CD4-positive, alpha-beta T cell treated with Interleukin-6 for 4 hours (primary cell): ENCODE measurements at regions not wholly inside any gene's neighbourhood (a gene's known extent, or its start where the extent isn't known, plus 50 kb on each side); places are given as distances from the start of the nearest gene placed in this dataset.
"Not testable (repeated sequence)": the region's sequence is repeated elsewhere in the genome, so short reads cannot be mapped to it uniquely, and the experiment has no call there.

ENCODE experiments used
- DNase-seq: peaks from one replicate; pipeline ENCODE4 v3.0.0-alpha.2; 2020; ENCODE audit warnings: mixed read lengths

DNA sequence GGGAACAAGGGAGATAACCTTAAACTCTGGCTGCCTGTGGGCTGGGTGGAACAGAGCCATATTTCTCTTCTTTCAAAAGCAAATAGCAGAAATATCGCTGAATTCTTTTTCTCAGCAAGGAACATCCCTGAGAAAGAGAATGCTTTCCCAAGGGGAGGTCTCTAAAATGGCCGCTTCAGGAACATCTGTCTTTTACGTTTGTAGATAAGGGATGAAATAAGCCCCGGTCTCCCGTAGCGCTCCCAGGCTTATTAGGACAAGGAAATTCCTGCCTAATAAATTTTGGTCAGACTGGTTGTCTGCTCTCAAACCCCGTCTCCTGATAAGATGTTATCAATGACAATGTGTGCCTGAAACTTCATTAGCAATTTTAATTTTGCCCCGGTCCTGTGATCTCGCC lies 340.6 kb upstream of the IGFBP3 start:
- DNase-seq = not testable (repeated sequence)

DNA sequence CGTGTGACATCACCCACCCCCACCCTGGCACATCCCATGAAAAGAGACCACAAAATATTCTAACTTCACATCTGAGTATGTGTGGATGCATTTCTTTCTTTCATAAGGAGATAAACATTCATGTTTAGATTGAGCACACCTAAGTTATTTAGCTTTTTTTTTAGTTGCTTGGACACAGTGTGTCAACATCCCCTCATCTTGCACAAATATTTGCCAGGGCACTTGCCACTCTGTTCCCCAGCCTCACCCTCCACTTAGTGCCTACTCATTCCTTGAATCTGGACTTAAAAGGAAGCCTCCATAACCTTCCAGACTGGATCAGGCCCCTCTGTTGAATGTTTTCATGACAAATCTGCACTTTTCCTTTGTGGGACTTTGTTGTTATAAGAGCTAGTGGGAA lies 338.9 kb upstream of the IGFBP3 start:
- DNase-seq = no peak

GRCh38 chr7:46257761-46258448 lies 336.8 kb upstream of the IGFBP3 start:
- DNase-seq = no peak

DNA sequence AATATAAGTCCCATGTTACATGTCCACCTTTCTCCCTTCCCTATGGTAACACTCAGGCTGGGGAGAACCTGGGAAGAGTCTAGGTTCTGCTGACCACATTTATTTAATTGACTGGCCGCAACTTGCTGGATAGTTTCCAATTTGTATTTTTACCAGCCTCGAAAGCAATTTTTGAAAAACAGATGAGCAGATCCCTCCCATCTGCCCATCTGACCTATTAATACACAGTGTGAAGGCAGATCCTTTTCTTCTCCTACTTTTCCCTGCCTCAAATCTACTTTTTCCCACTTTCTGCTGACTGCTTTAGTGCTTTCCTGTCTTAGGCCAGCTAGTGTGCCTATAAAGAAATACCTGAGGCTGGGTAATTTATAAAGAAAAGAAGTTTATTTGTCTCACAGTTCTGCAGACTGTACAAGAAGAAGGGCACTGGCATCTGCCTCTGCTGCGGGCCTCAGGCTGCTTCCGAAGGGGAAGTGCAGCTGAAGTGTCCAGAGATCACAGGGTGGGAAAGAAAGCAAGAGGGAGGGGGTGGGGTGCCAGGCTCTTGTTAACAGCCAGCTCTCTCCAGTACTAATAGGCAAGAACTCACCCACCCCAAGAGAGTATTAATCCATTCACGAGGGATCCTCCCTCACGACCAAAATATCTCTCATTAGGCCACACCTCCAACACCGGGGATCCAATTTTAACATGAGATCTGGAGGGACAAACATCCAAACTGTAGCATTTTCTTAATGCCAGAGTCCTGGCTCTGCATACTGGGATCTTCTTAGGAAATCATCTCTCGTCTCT lies 336.0 kb upstream of the IGFBP3 start:
- DNase-seq = no peak

GRCh38 chr7:46253520-46253919 lies 332.4 kb upstream of the IGFBP3 start:
- no peak for DNase-seq

DNA sequence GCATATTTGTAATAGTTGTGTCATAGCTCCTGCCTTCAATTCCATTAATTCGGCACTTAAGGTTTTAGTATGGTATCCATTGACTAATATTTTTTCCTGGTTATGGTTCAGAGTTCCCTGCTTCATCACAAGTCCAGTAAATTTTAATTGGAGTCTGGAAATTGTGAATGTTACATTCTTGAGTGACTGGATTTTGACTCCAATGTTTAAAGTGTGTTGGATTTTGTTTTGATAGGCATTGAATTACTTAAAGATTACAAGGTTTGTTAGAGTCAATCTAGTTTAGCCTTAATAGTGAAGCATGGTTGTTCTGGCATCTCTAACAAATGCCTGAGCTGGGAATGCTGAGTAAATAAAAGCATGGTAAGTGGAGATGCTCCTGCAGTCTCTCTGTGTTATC lies 326.6 kb upstream of the IGFBP3 start:
- no peak for DNase-seq

DNA sequence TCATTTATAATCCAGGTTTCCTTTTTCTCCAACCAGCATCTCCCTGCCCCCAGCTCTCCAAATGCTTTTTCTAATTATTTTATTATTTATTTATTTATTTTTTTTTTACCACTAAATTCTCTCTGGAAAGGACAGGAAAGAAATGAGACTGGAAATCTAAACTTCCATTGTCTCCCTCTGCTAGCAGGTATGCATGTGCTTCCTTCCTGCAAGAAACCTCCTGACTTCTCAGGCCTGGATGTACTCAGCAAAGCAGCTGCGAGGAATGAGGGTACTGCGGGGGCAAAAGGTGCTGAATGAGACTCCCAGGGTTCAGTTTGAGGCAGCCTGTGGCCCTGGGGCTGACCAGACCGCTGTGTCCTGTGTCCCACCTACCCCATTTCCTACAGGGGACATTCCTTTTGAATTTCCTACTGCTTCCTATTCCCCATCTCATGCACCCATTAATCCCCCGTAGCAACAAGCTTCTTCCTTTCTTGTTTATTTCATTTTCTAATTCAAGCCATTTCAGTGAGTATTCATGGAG lies 324.6 kb upstream of the IGFBP3 start:
- DNase-seq = no peak

DNA sequence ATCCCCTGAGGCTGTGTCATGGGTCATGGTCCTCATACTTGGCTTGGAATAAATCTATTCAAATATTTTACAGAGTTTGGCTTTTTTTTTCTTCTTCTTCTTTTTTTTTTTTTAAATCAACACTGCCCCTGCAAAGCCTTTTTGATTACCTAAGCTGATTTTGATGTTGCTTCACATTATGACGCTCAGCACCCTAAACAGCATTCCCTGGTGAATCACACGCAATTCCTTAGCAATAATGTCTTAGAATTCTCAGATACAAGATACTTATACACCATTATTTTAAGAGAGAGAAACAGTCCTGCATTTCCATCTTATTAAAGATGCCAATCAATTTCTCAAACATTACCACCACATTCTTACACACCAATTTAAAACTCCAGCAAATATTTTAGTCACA lies 323.7 kb upstream of the IGFBP3 start:
- no peak for DNase-seq

- no peak for DNase-seq
Measured at GRCh38 chr7:46243406-46243805, 322.3 kb upstream of the IGFBP3 start.

- no peak for DNase-seq
Measured at GRCh38 chr7:46239846-46240245, 318.8 kb upstream of the IGFBP3 start.

GRCh38 chr7:46237466-46237865 lies 316.4 kb upstream of the IGFBP3 start:
- DNase-seq = no peak

- no peak for DNase-seq
Measured at GRCh38 chr7:46233585-46234329, 312.7 kb upstream of the IGFBP3 start.

- DNase-seq = no peak
Measured at GRCh38 chr7:46230990-46231305, 309.9 kb upstream of the IGFBP3 start.

DNA sequence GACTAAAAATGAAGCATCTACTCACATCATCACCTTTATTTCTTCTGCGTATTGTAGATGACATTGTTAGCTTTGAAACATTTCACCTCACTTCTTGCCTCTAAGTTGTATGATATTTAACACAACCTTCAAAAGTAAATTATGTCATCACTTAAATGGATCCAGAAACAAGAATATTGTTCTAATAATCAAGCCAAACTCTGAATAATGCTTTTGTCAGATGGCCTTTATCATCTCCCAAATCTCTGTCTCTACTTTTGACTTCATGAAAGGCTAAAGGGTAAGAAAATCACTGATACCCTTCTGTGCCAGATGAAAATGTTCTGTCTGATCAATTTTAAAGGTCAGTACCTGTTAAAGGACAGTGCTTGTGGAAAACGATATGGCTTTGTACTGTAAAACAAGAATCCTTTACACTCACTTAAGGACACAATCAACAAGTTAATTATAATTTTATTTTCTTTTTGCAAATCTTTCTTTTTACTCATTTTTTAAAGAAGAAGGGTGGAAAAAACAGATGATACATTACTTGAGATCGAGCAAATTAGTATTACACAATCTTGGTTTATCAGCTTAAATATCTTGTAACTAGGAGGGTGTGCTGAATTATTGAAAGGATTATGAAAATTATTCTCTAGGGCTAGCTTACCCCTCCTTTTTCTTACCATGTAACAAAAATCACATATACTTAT lies 309.4 kb upstream of the IGFBP3 start:
- no peak for DNase-seq

DNA sequence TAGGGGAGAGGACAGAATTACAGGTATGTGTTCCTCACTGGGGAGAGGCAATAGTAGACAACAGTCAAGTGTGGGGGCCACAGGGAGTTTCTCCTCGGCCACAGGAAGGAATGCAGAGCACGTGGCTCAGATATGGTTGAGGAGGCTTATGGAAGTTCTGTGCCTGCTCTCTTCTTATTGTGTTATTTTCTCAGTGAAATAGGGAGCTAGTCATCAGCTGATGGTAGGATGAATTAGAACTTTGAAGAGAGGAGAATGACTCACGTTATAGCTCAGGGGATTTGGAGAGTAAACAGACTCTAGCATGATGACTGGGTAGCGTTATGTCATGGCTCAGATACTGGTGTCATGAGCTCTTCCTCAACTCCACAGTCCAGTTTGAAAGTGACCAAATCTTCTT lies 308.3 kb upstream of the IGFBP3 start:
- no peak for DNase-seq

GRCh38 chr7:46226860-46227259 lies 305.8 kb upstream of the IGFBP3 start:
- no peak for DNase-seq

GRCh38 chr7:46224363-46224762 lies 303.3 kb upstream of the IGFBP3 start:
- DNase-seq = no peak

GRCh38 chr7:46220066-46220630 lies 299.1 kb upstream of the IGFBP3 start:
- DNase-seq = no peak

- DNase-seq = no peak
Measured at GRCh38 chr7:46218461-46219200, 297.6 kb upstream of the IGFBP3 start.

- no peak for DNase-seq
Measured at GRCh38 chr7:46215987-46216567, 295.0 kb upstream of the IGFBP3 start.

- no peak for DNase-seq
Measured at GRCh38 chr7:46214526-46214925, 293.5 kb upstream of the IGFBP3 start.

- DNase-seq = no peak
Measured at GRCh38 chr7:46213154-46213537, 292.1 kb upstream of the IGFBP3 start.
